A549 (cell line): ENCODE measurements at regions not wholly inside any gene's neighbourhood (a gene's known extent, or its start where the extent isn't known, plus 50 kb on each side); places are given as distances from the start of the nearest gene placed in this dataset.

ENCODE experiments used
- CTCF ChIP-seq: fragments of >200 bp; sonication (Bioruptor Twin); formaldehyde crosslinking; IDR thresholded peaks from 3 replicates; pipeline ENCODE4 v1.5.1; 2016
- EP300 ChIP-seq, 2 experiments: fragments of >200 bp; sonication (Bioruptor Twin); formaldehyde crosslinking; IDR thresholded peaks; 2 replicates in 1 of 2; 3 replicates in 1 of 2; pipeline ENCODE4 v1.6.1; 2016 to 2017
- HDAC2 ChIP-seq: fragments of 200-600 bp; sonication (generic); IDR thresholded peaks from 2 replicates; pipeline ENCODE4 v1.6.1; 2016
- KDM1A ChIP-seq: fragments of 200-600 bp; sonication (generic); IDR thresholded peaks from 2 replicates; pipeline ENCODE4 v1.6.1; 2016; ENCODE audit warnings: low read depth, mild to moderate bottlenecking
- MAFK ChIP-seq: fragments of 450-650 bp; IDR thresholded peaks from 2 replicates; pipeline ENCODE4 v1.6.1; 2014; ENCODE audit not compliant: partially characterized antibody
- PHF8 ChIP-seq: fragments of 200-600 bp; sonication (generic); IDR thresholded peaks from 2 replicates; pipeline ENCODE4 v1.6.1; 2016; ENCODE audit warnings: low read depth, mild to moderate bottlenecking, antibody characterized with exemption, moderate library complexity, borderline replicate concordance
- POLR2A ChIP-seq: IDR thresholded peaks from 2 replicates; pipeline ENCODE4 v1.6.1; 2012; ENCODE audit warnings: mild to moderate bottlenecking, low read length
- RAD21 ChIP-seq, 2 experiments: fragments of >200 bp in 1 of 2; sonication (Bioruptor Twin) in 1 of 2; formaldehyde crosslinking in 1 of 2; IDR thresholded peaks in 1 of 2; conservative IDR thresholded peaks in 1 of 2; 2 replicates in 1 of 2; 3 replicates in 1 of 2; pipeline ENCODE4 v1.6.1; 2012 to 2018; ENCODE audit warnings: inconsistent platforms in 1 of 2
- RFX5 ChIP-seq: fragments of 450-650 bp; IDR thresholded peaks from 2 replicates; pipeline ENCODE4 v1.7.1; 2014; ENCODE audit warnings: antibody characterized with exemption, mild to moderate bottlenecking, moderate library complexity
- SMC3 ChIP-seq: fragments of >200 bp; sonication (Bioruptor Twin); formaldehyde crosslinking; IDR thresholded peaks from 3 replicates; pipeline ENCODE4 v1.6.1; 2018; ENCODE audit warnings: inconsistent platforms
- TFCP2L1 ChIP-seq: fragments of 250-450 bp; sonication (Bioruptor Pico); IDR thresholded peaks from 2 replicates; pipeline ENCODE4 v1.5.0; 2021; ENCODE audit warnings: mild to moderate bottlenecking
- TF ChIP-seq, protein P1 (sequence below): fragments of >200 bp; sonication (Bioruptor Twin); formaldehyde crosslinking; IDR thresholded peaks from 3 replicates; pipeline ENCODE4 v1.6.1; 2016

- no peak for TF ChIP-seq KDM1A
- no peak for TF ChIP-seq CTCF
- no peak for TF ChIP-seq RAD21 (conservative IDR thresholded peaks at IDR 0.05 in 1 of 2, IDR thresholded peaks at IDR 0.05 in 1 of 2)
- TF ChIP-seq EP300 (IDR thresholded peaks at IDR 0.05): no peak
- TF ChIP-seq POLR2A: no peak
- TF ChIP-seq MAFK: no peak
- no peak for TF ChIP-seq TFCP2L1 (CRISPR knock-in tag)
- no peak for TF ChIP-seq HDAC2
- no peak for TF ChIP-seq SMC3
- TF ChIP-seq PHF8: no peak
- no peak for TF ChIP-seq RFX5
- TF ChIP-seq, protein P1, sequence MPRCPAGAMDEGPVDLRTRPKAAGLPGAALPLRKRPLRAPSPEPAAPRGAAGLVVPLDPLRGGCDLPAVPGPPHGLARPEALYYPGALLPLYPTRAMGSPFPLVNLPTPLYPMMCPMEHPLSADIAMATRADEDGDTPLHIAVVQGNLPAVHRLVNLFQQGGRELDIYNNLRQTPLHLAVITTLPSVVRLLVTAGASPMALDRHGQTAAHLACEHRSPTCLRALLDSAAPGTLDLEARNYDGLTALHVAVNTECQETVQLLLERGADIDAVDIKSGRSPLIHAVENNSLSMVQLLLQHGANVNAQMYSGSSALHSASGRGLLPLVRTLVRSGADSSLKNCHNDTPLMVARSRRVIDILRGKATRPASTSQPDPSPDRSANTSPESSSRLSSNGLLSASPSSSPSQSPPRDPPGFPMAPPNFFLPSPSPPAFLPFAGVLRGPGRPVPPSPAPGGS: no peak
Measured at GRCh38 chr4:57312296-57312695, 202.1 kb upstream of the IGFBP7 start.
